ENCODE measurements at regions not wholly inside any gene's neighbourhood (a gene's known extent, or its start where the extent isn't known, plus 50 kb on each side); places are given as distances from the start of the nearest gene placed in this dataset.
"Not testable (repeated sequence)": the region's sequence is repeated elsewhere in the genome, so short reads cannot be mapped to it uniquely, and the experiment has no call there.

GRCh38 chr11:37431633-37432230 lies 833.7 kb upstream of the RAG2 start:
- not testable (repeated sequence) for DNase-seq (ENCODE audit: low read depth in 2 of 2)

GRCh38 chr11:37430966-37431632 lies 833.1 kb upstream of the RAG2 start:
- DNase-seq (ENCODE audit: low read depth in 2 of 2): not testable (repeated sequence)

DNA sequence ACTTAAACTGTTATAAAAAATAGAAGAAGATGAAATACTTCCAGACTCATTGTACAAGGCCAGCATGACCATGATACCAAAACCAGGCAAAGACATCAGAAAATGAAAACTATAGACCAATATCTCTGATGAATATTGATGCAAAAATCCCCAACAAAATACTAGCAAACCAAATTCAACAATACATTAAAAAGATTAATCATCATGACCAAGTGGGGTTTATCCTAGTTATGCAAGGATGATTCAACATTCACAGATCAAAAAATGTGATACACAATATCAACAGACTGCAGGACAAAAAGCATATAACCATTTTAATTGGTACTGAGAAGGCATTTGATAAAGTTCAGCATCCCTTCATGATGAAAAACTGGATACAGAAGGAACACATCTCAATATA lies 824.5 kb upstream of the RAG2 start:
- DNase-seq (ENCODE audit: low read depth in 2 of 2): no peak

- no peak for DNase-seq (ENCODE audit: low read depth in 2 of 2)
Measured at GRCh38 chr11:37411289-37411688, 813.3 kb upstream of the RAG2 start.

DNA sequence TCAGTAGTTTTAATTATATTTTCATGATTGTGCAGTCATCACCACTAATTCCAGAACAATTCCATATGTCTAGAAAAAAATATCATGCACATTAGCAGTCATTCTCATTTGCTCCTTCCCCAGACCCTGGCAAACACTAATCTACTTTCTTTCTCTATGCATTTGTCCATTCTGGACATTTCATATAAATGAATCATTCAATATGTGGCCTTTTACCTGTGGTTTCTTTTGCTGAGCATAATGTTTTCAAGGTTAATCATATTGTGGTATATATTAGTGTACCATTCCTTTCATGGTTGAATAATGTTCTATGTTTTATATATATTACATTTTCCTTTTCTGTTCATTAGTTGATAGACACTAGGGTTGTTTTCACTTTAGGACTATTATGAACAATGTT lies 811.1 kb upstream of the RAG2 start:
- DNase-seq (ENCODE audit: low read depth in 2 of 2): no peak

- DNase-seq (ENCODE audit: low read depth in 2 of 2): no peak
Measured at GRCh38 chr11:37407461-37407860, 809.4 kb upstream of the RAG2 start.

DNA sequence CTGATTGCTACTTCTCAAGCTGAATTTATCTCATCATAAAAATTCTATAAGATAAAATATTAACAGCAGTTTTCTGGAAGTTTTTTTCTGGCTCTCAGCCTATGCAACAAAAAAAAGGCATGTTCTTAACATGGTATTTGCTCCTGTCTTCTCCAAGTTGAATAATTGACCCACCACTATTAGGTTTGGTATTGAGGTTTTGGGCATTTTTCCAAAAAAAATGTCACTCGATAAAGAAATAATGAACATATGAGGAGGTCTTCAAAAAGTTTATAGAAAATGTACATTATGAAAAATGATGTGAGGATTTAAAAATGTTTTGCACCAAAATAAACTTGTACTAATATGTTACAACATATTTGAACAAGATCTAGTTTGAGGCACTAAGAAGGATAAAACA lies 808.6 kb upstream of the RAG2 start:
- no peak for DNase-seq (ENCODE audit: low read depth in 2 of 2)

DNA sequence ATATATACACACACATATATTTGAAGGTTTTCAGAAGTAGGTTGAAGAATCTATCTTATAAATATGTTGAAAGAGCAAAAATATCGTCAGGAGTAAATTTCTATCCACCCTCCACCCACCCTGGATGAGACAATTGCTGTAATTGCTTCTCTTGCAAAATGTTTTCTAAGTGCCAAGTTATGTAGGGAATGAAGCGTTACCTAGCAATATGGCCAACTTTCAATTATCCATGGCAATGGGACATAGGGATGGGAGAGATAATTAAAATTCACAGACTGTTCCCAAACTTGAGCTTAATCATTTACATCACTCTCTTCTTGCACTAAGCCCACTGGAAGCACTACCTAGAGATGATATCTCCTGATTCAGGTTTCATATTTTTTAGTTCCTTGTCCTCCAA lies 806.2 kb upstream of the RAG2 start:
- no peak for DNase-seq (ENCODE audit: low read depth in 2 of 2)

DNA sequence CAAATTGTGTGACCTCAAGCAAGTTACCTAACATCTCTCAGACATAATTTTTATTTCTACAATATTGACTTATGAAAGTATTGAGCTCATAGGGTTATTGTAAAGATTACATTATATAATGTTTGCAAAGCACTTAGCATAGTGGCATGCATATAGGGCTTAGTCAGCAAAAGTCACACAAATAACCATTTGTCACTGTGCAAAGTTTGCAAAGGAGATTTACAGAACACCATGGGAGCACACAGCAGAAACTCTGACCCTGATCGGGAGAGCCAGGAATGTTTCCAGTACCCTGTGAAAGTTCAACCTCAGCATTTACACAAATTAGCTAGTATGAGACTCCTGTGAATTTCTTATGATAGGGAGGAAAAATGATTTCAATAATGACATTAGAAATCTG lies 804.6 kb upstream of the RAG2 start:
- no peak for DNase-seq (ENCODE audit: low read depth in 2 of 2)

- no peak for DNase-seq (ENCODE audit: low read depth in 2 of 2)
Measured at GRCh38 chr11:37394236-37394870, 796.3 kb upstream of the RAG2 start.

DNA sequence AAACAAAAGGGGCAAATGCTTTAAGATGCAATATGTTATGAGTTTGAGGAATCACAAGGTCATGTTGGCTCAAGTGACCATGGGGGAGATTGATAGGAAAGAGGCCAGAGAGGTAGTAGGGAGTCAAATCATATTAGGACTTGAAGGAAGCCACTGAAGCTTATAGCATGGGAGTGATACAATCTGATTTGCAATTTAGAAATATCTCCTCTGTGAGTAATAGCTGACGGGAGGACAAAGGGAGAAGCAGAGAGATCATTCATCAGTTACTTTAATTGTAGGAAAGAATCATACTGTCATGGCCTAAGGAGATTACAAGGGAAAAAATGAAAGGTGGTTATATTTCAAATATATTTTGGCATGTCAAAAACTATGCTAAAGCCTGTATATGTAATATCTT lies 793.6 kb upstream of the RAG2 start:
- no peak for DNase-seq (ENCODE audit: low read depth in 2 of 2)

DNA sequence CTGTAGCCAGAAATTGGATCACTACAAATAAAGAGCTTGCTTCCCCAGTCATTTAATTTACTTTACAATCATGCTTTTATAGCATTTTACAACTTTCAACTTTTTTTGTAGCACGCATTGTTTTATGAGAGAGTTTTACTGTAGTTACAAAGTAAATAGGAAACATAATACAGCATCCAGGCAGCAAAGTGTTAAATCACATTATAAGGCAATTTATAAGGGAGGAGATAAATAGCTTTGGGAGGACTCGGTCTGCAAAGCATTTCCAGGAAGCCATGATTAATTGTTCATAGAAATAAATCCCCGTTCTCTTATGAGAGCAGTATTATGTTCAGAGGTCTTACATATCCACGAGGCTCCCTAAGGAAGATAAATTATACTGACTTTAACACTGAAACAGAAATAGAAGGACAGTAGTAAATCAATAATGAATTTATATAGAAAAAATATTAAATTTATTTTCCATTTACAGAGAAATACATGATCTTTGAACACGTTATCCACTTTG lies 792.6 kb upstream of the RAG2 start:
- DNase-seq (ENCODE audit: low read depth in 2 of 2): no peak

DNA sequence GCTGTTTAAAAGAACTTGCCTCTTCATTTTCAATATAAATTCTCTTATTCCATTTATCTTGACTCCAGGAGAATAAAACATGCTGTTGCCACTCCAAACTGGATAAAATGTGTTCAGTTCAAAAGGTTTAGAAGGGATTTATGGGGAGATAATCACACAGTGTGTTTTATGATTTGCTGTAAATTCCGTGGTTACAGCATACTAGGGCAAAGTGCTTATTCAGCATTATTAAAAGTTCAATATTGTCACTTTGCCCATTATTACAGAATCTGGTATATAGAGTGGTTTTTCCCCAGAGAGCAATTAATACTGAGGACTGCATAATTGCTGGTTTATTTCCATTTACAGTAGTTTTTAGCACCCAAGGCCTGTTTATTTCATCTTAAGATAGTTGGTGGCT lies 780.9 kb upstream of the RAG2 start:
- DNase-seq (ENCODE audit: low read depth in 2 of 2): no peak

- no peak for DNase-seq (ENCODE audit: low read depth in 2 of 2)
Measured at GRCh38 chr11:37372667-37373066, 774.6 kb upstream of the RAG2 start.

- DNase-seq (ENCODE audit: low read depth in 2 of 2): no peak
Measured at GRCh38 chr11:37371346-37371970, 773.4 kb upstream of the RAG2 start.

- no peak for DNase-seq (ENCODE audit: low read depth in 2 of 2)
Measured at GRCh38 chr11:37370817-37371216, 772.8 kb upstream of the RAG2 start.

DNA sequence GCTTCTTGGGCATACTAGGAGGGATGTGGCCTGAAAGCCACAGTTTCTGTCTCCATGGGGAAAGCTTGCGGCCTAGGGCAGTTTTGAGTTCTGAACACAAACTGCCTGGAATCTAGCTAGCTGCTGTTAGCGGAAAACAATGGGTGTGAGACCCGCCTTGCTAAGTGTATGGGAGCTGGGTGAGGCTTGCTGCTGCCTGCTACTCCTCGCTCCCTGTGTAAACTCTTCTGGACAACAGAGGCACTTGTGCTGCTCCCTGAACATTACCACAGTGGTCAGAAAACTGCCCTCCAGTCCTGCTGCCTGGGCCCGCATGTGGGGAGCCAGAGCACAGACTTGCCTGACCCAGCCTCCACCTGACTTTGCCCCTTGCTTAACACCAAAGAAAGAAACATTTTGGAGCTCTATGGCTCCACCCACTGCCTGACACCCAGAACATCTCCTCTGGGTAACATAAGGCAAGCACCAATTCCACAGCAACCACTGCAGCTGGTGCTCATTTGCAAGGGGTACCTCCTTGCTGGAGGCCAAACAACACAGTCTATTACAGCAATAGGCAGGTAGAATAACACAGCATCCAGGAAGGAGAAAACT lies 766.3 kb upstream of the RAG2 start:
- no peak for DNase-seq (ENCODE audit: low read depth in 2 of 2)

- no peak for DNase-seq (ENCODE audit: low read depth in 2 of 2)
Measured at GRCh38 chr11:37353192-37353591, 755.2 kb upstream of the RAG2 start.

- no peak for DNase-seq (ENCODE audit: low read depth in 2 of 2)
Measured at GRCh38 chr11:37352485-37352884, 754.4 kb upstream of the RAG2 start.

GRCh38 chr11:37343290-37343689 lies 745.3 kb upstream of the RAG2 start:
- DNase-seq (ENCODE audit: low read depth in 2 of 2): no peak

- DNase-seq (ENCODE audit: low read depth in 2 of 2): no peak
Measured at GRCh38 chr11:37336401-37336800, 738.4 kb upstream of the RAG2 start.

DNA sequence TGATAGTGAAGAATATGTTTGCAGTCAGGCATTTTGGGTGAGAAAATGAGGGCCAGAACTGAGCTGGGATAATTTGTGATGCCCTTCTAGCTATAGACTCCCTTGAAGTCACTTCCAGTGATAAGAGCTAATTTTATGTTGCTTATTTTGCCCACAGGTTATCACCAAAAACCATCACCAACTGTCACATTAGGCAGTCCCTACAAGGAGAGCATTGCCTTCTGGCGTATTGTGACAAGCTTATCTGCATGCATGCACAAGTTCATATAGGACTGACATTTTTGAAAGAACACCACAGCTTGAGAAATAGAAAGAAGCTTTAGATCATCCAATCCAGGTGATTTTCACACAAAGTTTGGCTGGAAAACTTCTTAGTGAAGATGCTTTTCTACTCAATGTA lies 735.3 kb upstream of the RAG2 start:
- no peak for DNase-seq (ENCODE audit: low read depth in 2 of 2)
